ENCODE measurements at regions not wholly inside any gene's neighbourhood (a gene's known extent, or its start where the extent isn't known, plus 50 kb on each side); places are given as distances from the start of the nearest gene placed in this dataset.

DNA sequence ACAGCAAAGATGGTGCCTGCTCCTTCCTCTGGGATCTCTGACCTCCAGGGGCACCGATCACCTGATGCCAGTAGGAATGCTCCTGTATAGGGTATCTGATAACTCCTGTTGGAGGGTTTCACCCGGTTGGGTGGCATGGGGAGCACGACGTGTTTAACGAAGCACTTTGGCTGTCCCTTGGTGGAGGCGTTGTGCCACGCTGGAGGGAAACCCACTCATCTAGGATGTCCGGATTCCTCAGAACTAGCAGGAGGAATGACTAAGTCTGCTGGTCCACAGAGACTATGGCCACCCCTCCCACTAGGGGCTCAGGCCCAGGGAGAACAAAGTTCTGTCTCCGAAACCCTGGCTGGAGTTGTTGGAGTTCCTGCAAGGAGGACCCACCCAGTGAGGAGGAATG is 1624.4 kb downstream of the GRIK2 start:
- TF ChIP-seq, protein P1, sequence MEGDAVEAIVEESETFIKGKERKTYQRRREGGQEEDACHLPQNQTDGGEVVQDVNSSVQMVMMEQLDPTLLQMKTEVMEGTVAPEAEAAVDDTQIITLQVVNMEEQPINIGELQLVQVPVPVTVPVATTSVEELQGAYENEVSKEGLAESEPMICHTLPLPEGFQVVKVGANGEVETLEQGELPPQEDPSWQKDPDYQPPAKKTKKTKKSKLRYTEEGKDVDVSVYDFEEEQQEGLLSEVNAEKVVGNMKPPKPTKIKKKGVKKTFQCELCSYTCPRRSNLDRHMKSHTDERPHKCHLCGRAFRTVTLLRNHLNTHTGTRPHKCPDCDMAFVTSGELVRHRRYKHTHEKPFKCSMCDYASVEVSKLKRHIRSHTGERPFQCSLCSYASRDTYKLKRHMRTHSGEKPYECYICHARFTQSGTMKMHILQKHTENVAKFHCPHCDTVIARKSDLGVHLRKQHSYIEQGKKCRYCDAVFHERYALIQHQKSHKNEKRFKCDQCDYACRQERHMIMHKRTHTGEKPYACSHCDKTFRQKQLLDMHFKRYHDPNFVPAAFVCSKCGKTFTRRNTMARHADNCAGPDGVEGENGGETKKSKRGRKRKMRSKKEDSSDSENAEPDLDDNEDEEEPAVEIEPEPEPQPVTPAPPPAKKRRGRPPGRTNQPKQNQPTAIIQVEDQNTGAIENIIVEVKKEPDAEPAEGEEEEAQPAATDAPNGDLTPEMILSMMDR (IDR thresholded peaks at IDR 0.05; ENCODE audit: low read depth, low read length), result no peak
- no peak overlapping the region for H3K4me3 ChIP-seq (ENCODE audit: low read depth, low read length)

DNA sequence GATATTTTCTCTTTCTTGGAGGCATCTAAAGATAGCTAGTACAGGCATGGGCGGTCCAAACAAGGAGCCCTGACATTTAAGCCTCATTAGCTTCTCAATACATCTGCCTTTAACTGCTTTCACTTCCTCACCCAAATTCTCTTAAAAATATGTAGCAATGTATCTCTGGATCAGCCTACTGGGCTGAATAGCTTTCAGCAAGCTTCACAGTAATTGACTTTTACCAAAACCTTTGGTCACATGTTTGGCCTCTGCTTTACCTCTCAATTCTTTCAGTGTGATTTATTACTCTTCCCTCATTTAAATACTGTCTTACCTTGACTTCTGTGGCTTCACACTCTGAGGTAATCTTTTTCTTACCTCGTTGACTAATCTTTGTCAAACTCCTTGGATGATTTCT is 1618.1 kb downstream of the GRIK2 start:
- TF ChIP-seq, protein P1 (IDR thresholded peaks at IDR 0.05; ENCODE audit: low read depth, low read length), result no peak
- no peak overlapping the region for H3K4me3 ChIP-seq (ENCODE audit: low read depth, low read length)

DNA sequence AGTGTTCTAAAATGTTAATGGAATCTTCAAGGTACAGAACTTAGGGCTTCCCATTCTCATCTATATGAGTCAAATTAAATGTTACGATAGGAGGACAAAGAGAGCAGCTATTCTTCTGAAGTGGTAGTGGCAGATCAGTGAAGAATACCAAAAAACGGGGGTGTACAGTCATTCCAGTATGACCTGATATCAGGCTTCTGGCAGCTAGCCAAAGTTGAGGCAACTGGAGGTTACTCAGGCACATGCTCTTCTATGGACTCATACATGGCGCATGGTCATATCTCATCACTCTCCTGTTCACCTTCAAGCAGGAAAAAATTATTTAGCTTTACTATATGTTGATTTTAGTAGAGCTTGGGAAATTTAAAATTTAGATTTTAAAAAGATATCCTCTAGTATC is 1608.8 kb downstream of the GRIK2 start:
- no peak overlapping the region for H3K4me3 ChIP-seq (ENCODE audit: low read depth, low read length)
- TF ChIP-seq, protein P1 (IDR thresholded peaks at IDR 0.05; ENCODE audit: low read depth, low read length), result no peak

DNA sequence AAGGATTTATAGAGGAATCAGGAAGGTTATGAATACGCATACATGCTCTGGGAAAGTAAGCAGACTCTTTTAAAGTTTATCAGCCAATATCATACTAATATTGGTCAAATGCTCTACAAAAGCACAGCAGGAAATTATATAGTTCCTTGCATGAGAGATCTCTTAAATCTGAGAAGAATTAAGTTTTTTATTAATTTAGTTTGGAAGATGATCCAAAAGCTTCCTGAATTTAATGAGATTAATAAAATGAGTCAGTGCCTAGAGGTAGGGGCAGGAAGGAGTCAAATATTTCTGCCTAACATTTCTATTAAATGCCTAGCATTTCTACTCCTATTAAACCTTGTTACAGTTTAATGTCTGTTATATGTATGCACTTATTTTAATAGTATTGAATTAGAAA is 1608.2 kb downstream of the GRIK2 start:
- no peak overlapping the region for H3K4me3 ChIP-seq (ENCODE audit: low read depth, low read length)
- TF ChIP-seq, protein P1 (IDR thresholded peaks at IDR 0.05; ENCODE audit: low read depth, low read length), result no peak

DNA sequence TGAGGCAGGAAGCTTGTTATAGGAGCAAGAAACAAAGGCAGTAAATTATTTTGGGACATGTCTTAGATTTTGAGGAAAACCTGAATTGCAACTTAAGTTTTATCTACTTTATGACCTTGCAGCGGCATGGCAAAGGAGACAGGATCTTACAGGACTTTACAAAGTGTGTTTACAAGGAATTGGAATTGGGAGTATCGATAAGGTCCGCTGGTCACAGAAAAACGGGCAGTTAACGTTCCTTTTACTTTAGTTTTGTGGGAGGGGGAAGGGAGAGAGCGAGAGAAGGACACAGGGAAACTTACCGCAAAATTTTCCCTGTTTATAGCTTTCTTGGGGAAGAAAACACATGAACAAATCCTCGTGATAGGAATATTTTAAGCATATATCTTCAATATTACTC is 1607.2 kb downstream of the GRIK2 start:
- no peak overlapping the region for H3K4me3 ChIP-seq (ENCODE audit: low read depth, low read length)
- TF ChIP-seq, protein P1 (IDR thresholded peaks at IDR 0.05; ENCODE audit: low read depth, low read length), result no peak

DNA sequence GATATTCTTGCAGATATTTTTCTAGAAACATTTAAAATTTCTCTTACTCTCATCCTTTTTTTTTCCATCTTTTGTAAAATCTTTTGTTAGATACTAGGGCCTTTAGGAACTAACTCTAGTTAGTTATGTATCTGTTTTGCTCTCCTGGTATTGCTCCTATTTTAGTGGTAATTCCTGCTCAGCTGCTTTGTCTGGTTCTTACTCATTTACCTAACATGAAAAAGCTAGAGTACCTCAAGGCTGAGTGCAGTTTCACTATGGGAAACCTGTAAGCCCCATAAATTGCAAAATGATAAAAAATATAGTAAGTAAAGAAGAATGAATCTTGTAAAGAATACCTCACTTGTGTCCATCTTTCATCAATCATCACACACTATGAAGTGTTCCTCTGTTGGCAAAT is 1602.0 kb downstream of the GRIK2 start:
- H3K4me3 ChIP-seq (ENCODE audit: low read depth, low read length), result no peak overlapping the region
- TF ChIP-seq, protein P1 (IDR thresholded peaks at IDR 0.05; ENCODE audit: low read depth, low read length), result no peak

DNA sequence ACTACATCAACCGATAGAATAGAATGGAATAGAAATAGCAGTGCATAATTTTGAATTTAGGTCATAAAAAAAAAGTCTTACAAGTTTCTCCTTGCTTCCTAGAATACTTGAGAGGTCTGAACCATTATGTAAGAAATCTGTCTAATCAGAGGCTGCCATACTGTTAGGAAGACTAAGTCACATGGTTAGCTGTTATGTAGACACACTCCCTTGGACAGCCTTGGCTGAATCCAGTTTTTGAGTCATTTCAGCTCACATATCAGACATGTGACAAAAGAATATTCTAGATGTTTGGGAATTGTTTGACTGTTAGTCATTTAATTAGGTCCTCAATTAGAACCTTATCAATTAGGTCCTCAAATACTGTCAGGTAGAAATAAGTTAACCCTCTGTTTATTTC is 1601.4 kb downstream of the GRIK2 start:
- no peak overlapping the region for H3K4me3 ChIP-seq (ENCODE audit: low read depth, low read length)
- TF ChIP-seq, protein P1 (IDR thresholded peaks at IDR 0.05; ENCODE audit: low read depth, low read length), result no peak
